ENCODE measurements at regions not wholly inside any gene's neighbourhood (a gene's known extent, or its start where the extent isn't known, plus 50 kb on each side); places are given as distances from the start of the nearest gene placed in this dataset.

DNA sequence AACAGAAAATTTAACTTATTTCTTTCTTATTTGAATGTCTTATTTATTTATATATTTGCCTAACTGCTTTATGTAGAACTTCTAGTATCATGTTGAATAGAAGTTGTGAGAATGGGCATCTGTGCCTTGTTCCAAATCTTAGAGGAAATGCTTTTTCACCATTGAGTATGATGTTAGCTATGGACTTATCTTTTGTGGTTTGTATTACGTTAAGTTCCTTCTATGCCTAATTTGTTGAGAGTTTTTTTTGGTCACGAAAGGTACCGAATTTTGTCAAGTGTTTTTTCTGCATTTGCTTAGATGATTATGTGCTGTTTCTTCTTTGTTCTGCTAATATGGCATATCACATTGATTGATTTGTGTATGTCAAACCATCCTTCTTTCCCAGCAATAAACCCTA lies 161.0 kb upstream of the TRIM24 start:
- TF ChIP-seq, protein P1, sequence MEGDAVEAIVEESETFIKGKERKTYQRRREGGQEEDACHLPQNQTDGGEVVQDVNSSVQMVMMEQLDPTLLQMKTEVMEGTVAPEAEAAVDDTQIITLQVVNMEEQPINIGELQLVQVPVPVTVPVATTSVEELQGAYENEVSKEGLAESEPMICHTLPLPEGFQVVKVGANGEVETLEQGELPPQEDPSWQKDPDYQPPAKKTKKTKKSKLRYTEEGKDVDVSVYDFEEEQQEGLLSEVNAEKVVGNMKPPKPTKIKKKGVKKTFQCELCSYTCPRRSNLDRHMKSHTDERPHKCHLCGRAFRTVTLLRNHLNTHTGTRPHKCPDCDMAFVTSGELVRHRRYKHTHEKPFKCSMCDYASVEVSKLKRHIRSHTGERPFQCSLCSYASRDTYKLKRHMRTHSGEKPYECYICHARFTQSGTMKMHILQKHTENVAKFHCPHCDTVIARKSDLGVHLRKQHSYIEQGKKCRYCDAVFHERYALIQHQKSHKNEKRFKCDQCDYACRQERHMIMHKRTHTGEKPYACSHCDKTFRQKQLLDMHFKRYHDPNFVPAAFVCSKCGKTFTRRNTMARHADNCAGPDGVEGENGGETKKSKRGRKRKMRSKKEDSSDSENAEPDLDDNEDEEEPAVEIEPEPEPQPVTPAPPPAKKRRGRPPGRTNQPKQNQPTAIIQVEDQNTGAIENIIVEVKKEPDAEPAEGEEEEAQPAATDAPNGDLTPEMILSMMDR (IDR thresholded peaks at IDR 0.05) = no peak
- no peak for TF ChIP-seq EZH2 (IDR thresholded peaks at IDR 0.05; ENCODE audit: borderline replicate concordance, insufficient read depth, low read depth, low read length, poor library complexity, severe bottlenecking)
